Smooth muscle cell (in vitro differentiated cells): ENCODE measurements at regions not wholly inside any gene's neighbourhood (a gene's known extent, or its start where the extent isn't known, plus 50 kb on each side); places are given as distances from the start of the nearest gene placed in this dataset.

Experiments
- DNase-seq: peaks from one replicate; lab custom pipeline; 2025; ENCODE audit not compliant: unreplicated experiment; lab: John Stamatoyannopoulos, UW
- H2AFZ ChIP-seq: fragments of 200-600 bp; sonication (generic); 2 replicates; pipeline ENCODE4 v1.6.0; 2016; ENCODE audit warnings: antibody characterized with exemption, low read depth, mild to moderate bottlenecking
- H3F3A ChIP-seq: fragments of 200-600 bp; sonication (generic); 2 replicates; pipeline ENCODE4 v1.6.0; 2017; ENCODE audit warnings: antibody characterized with exemption, low read depth
- H3K27ac ChIP-seq: fragments of 200-600 bp; sonication (generic); 2 replicates; pipeline ENCODE4 v1.5.1; 2016; ENCODE audit warnings: low read depth, mild to moderate bottlenecking
- H3K27me3 ChIP-seq: fragments of 200-600 bp; sonication (generic); 2 replicates; pipeline ENCODE4 v1.6.1; 2016; ENCODE audit warnings: low read depth, mild to moderate bottlenecking
- H3K36me3 ChIP-seq: fragments of 200-600 bp; sonication (generic); 2 replicates; pipeline ENCODE4 v1.5.1; 2016; ENCODE audit warnings: low read depth
- H3K4me1 ChIP-seq: fragments of 200-600 bp; sonication (generic); 2 replicates; pipeline ENCODE4 v1.5.1; 2016; ENCODE audit warnings: low read depth
- H3K4me2 ChIP-seq: fragments of 200-600 bp; sonication (generic); 2 replicates; pipeline ENCODE4 v1.6.0; 2016; ENCODE audit warnings: mild to moderate bottlenecking
- H3K4me3 ChIP-seq: fragments of 200-600 bp; sonication (generic); 2 replicates; pipeline ENCODE4 v1.5.1; 2016; ENCODE audit warnings: mild to moderate bottlenecking
- H3K79me2 ChIP-seq: fragments of 200-600 bp; sonication (generic); 2 replicates; pipeline ENCODE4 v1.6.0; 2016; ENCODE audit warnings: low read depth, mild to moderate bottlenecking
- H3K9ac ChIP-seq: fragments of 200-600 bp; sonication (generic); 2 replicates; pipeline ENCODE4 v1.6.0; 2016; ENCODE audit warnings: low read depth
- H3K9me3 ChIP-seq: fragments of 200-600 bp; sonication (generic); replicated peaks from 2 replicates; pipeline ENCODE4 v1.5.1; 2016; ENCODE audit warnings: low read depth
- H4K20me1 ChIP-seq: fragments of 200-600 bp; sonication (generic); 2 replicates; pipeline ENCODE4 v1.6.0; 2016; ENCODE audit warnings: low read depth
- WGBS: methylation state at CpG from one replicate; pipeline ENCODE4 v1.1.7; 2016; ENCODE audit warnings: low lambda C conversion rate; 5-methylcytosine and 5-hydroxymethylcytosine counted together
- TF ChIP-seq, protein P1 (sequence below): fragments of 200-600 bp; sonication (generic); IDR thresholded peaks from 2 replicates; pipeline ENCODE4 v1.5.1; 2017; ENCODE audit warnings: borderline replicate concordance, mild to moderate bottlenecking, antibody characterized with exemption; ENCODE audit not compliant: insufficient read depth, poor library complexity, severe bottlenecking

DNA sequence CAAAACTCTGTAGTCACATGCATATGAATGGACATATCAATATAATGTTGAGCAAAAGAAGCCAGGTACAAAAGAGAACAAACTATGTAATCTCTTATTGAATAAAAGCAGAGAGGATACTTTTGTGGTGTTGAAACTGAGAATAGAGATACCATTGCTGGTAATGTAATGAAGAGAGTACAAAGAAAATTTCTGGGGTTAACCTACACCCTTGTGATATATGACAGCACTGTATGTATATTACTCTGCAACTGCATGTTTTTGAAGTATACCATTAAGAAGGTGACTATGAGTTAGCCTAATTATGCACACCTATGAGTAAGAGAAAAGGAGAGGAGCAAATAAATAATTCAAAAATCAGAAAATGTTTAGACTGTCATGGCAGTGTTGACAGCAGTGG is 268.8 kb upstream of the DEFB112 start:
- Histone ChIP-seq H3K4me2 (no peak overlapping the region), H3K4me1 (no peaks in the 10 kb centered on the region), H3K79me2 (no peaks in the 10 kb centered on the region), H3K27me3 (no peaks in the 10 kb centered on the region), H2AFZ (no peak overlapping the region), H3F3A (no peaks in the 10 kb centered on the region), H3K4me3 (no peak overlapping the region), H3K36me3 (no peaks in the 10 kb centered on the region), H3K9ac (no peak overlapping the region), H3K27ac (no peak overlapping the region), H4K20me1 (no peaks in the 10 kb centered on the region), H3K9me3 (no peaks in the 10 kb centered on the region)
- TF ChIP-seq, protein P1, sequence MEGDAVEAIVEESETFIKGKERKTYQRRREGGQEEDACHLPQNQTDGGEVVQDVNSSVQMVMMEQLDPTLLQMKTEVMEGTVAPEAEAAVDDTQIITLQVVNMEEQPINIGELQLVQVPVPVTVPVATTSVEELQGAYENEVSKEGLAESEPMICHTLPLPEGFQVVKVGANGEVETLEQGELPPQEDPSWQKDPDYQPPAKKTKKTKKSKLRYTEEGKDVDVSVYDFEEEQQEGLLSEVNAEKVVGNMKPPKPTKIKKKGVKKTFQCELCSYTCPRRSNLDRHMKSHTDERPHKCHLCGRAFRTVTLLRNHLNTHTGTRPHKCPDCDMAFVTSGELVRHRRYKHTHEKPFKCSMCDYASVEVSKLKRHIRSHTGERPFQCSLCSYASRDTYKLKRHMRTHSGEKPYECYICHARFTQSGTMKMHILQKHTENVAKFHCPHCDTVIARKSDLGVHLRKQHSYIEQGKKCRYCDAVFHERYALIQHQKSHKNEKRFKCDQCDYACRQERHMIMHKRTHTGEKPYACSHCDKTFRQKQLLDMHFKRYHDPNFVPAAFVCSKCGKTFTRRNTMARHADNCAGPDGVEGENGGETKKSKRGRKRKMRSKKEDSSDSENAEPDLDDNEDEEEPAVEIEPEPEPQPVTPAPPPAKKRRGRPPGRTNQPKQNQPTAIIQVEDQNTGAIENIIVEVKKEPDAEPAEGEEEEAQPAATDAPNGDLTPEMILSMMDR, result no peak
- DNase-seq, result no peak

DNA sequence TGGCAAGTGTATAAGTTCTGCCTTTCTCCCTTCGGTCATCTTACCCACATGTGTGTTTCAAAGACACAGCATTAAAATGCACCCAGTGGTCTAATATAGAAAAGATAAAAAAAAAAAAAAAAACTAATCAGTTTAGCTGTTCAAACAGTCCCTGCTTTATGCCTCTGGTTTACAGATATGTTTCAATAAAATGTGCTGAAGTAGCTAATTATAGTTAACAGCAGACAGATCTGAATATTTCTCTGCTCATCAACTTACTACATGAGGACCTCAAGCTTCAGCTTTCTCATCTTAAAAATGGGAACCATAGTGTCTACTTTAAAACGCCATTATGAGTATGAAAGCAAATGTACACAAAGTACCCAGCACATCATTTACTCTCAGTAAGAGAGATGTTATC is 280.6 kb upstream of the DEFB112 start:
- Histone ChIP-seq H3K27me3 (no peaks in the 10 kb centered on the region), H3K27ac (no peak overlapping the region)
- DNase-seq, result no peak

DNA sequence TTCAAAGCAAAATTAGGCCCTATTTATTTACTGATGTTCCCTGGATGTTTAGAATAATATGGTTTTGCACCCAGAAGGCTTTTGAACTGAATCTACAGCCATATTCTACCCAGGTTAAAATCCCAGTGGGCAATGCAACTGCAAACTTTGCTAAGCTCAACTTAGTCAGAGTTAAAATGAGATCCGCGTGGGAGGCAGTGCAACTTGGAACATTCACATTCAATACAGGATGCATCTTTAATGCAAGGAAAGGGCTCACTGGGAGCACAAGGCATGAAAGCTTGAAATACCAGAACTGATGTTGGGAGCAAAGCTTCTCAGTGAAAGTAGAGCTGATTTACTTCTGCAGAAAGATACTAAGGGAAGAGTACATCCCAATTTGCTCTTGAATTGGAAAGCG is 281.2 kb upstream of the DEFB112 start:
- Histone ChIP-seq H2AFZ (no peak overlapping the region), H3K4me2 (no peak overlapping the region)
- WGBS, result 80% methylated on average over 3 of the region's 3 CpGs

More for the DNA sequence above, 280.6 kb upstream of the DEFB112 start:
- 93% methylated on average over 2 of the region's 2 CpGs for WGBS
- no peaks in the 10 kb centered on the region for H3K9me3 ChIP-seq
- TF ChIP-seq, protein P1, result no peak
- H3F3A ChIP-seq, result no peaks in the 10 kb centered on the region
- no peak overlapping the region for H3K9ac ChIP-seq
- no peaks in the 10 kb centered on the region for H4K20me1 ChIP-seq
- no peaks in the 10 kb centered on the region for H3K4me1 ChIP-seq
- H3K4me2 ChIP-seq, result no peak overlapping the region
- no peak overlapping the region for H3K4me3 ChIP-seq
- H3K36me3 ChIP-seq, result no peaks in the 10 kb centered on the region
- no peaks in the 10 kb centered on the region for H3K79me2 ChIP-seq
- no peak overlapping the region for H2AFZ ChIP-seq

DNA sequence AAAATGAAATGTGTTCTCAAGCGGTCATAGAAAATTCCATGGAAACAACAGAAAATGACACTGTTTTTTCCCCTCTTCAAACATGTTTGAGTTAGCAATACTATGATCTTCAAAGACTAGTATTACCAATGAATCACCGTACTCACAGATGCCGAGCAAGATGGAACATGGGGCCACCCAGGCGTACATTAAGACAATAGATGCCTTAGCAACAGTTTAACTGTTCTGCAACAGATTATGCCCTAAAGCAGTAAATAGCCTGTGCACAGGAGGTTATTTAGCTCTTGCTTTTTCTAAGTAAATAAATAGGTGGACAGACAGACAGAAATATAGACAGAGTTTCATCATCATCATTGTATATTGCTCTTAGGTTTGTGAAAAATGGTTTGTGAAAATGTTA is 284.0 kb upstream of the DEFB112 start:
- H3K27me3 ChIP-seq, result no peaks in the 10 kb centered on the region
- no peak overlapping the region for H3K27ac ChIP-seq
- H4K20me1 ChIP-seq, result no peaks in the 10 kb centered on the region
- no peaks in the 10 kb centered on the region for H3K79me2 ChIP-seq
- 73% methylated on average over 4 of the region's 4 CpGs for WGBS
- no peak overlapping the region for H3K4me2 ChIP-seq
- H3K4me1 ChIP-seq, result no peaks in the 10 kb centered on the region
- H3K9me3 ChIP-seq, result no peaks in the 10 kb centered on the region
- no peak for DNase-seq
- no peaks in the 10 kb centered on the region for H3K36me3 ChIP-seq
- H3K9ac ChIP-seq, result no peak overlapping the region
- H2AFZ ChIP-seq, result no peak overlapping the region
- no peak overlapping the region for H3K4me3 ChIP-seq
- TF ChIP-seq, protein P1, result no peak
- H3F3A ChIP-seq, result no peaks in the 10 kb centered on the region

More for the DNA sequence above, 281.2 kb upstream of the DEFB112 start:
- Histone ChIP-seq H3K27ac (no peak overlapping the region), H3K4me1 (no peaks in the 10 kb centered on the region), H3K36me3 (no peaks in the 10 kb centered on the region), H3K4me3 (no peak overlapping the region), H3K27me3 (no peaks in the 10 kb centered on the region), H3K79me2 (no peaks in the 10 kb centered on the region), H3F3A (no peaks in the 10 kb centered on the region), H4K20me1 (no peaks in the 10 kb centered on the region), H3K9ac (no peak overlapping the region), H3K9me3 (no peaks in the 10 kb centered on the region)
- DNase-seq, result no peak
- TF ChIP-seq, protein P1, result no peak
